ENCODE measurements at regions not wholly inside any gene's neighbourhood (a gene's known extent, or its start where the extent isn't known, plus 50 kb on each side); places are given as distances from the start of the nearest gene placed in this dataset.
"Not testable (repeated sequence)": the region's sequence is repeated elsewhere in the genome, so short reads cannot be mapped to it uniquely, and the experiment has no call there.

DNA sequence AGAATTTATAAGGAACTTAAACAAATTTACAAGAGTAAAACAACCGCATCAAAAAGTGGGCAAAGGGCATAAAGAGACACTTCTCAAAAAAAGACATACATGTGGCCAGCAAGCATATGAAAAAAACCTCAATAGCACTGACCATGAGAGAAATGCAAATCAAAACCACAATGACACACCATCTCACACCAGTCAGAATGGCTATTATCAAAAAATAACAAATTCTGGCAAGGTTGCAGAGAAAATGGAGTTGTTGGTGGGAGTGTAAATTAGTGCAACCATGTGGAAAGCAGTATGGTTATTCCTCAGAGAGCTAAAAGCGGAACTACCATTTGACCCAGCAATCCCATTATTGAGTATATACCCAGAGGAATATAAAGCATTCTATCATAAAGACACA lies 866.8 kb upstream of the TENM4 start:
- Histone ChIP-seq H3K4me2 (no peak overlapping the region), H3K9ac (no peak overlapping the region), H3K27me3 (no peaks in the 10 kb centered on the region), H3K4me1 (no peaks in the 10 kb centered on the region), H3K4me3 (no peak overlapping the region), H3K9me3 (replicated peaks in 1 of 11) (peaks cover 13 to 22% (median 19%) of the 10 kb centered on the region in 11 experiments), H4K20me1 (no peaks in the 10 kb centered on the region), H3K27ac (no peak overlapping the region), H3K36me3 (no peaks in the 10 kb centered on the region; a peak in 1 of 22 replicates)
- TF ChIP-seq Cebpa-rat (IDR thresholded peaks at IDR 0.05): no peak

DNA sequence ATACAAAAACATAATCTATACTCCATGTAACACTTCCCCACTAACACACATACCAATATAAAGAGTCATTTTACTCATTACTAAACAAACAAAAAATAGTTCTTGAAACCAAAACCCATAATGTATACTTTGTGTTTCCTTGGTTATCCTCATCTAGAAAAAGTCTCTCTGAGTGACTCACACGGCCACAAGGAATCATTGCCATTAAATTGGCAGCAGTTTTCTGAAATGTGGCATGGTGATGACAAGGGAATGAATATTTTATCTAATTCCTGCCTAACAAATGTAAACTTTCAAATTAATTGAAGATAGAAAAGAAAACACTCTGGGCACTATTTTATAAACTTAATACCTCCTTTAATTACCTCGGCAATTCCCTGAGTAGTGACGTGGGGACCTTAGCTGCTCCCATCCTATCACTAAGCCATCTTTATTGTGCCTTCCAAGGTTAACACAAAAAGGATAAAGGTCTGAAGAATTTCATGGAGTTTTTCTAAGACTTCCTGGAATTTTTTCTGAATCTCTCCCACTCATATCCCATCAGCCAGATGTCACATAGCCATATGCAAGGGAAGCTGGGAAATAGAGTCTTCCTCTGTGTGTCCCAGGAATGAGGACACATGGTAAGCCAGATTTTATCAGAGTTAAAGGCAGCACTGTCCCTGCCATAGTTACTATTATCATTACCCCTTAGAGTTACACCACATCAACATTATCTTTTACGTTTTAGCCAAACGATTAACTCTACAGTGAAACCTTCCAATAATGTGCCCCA lies 857.2 kb upstream of the TENM4 start:
- Histone ChIP-seq H3K9ac (no peak overlapping the region), H3K4me2 (no peak overlapping the region), H3K4me1 (no peaks in the 10 kb centered on the region), H3K27ac (no peak overlapping the region), H4K20me1 (no peaks in the 10 kb centered on the region), H3K9me3 (replicated peaks in 1 of 11) (peaks cover under 1 to 9% (median 3%) of the 10 kb centered on the region in 11 experiments; a peak in 18 of 22 replicates), H3K4me3 (no peak overlapping the region), H3K36me3 (no peaks in the 10 kb centered on the region), H3K27me3 (no peaks in the 10 kb centered on the region)
- TF ChIP-seq Cebpa-rat (IDR thresholded peaks at IDR 0.05): no peak

DNA sequence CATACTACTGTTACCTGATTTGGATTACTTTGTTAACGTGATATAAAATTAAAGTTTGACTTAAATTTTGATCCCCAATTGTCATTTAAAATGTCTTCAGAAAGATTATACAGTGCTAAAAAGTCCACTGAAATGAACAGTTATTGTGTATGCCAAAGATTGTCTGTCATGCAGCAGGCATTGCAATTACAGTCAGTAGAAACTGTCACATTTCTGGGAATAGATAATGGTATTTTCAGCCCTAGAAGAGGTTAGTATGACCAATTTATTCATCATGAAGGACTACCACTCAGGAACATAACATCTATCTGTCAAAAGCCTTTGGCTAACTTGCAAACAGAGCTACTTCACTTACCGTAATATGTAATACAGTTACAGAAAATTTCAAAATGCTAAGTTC lies 852.5 kb upstream of the TENM4 start:
- no peak overlapping the region for H3K4me2 ChIP-seq
- no peaks in the 10 kb centered on the region for H3K36me3 ChIP-seq
- H3K9me3 ChIP-seq (replicated peaks in 1 of 11): no peaks in the 10 kb centered on the region
- H3K27ac ChIP-seq: no peak overlapping the region
- H3K4me3 ChIP-seq: no peak overlapping the region
- no peaks in the 10 kb centered on the region for H4K20me1 ChIP-seq
- no peaks in the 10 kb centered on the region for H3K4me1 ChIP-seq
- TF ChIP-seq Cebpa-rat (IDR thresholded peaks at IDR 0.05): no peak
- no peaks in the 10 kb centered on the region for H3K27me3 ChIP-seq
- no peak overlapping the region for H3K9ac ChIP-seq

DNA sequence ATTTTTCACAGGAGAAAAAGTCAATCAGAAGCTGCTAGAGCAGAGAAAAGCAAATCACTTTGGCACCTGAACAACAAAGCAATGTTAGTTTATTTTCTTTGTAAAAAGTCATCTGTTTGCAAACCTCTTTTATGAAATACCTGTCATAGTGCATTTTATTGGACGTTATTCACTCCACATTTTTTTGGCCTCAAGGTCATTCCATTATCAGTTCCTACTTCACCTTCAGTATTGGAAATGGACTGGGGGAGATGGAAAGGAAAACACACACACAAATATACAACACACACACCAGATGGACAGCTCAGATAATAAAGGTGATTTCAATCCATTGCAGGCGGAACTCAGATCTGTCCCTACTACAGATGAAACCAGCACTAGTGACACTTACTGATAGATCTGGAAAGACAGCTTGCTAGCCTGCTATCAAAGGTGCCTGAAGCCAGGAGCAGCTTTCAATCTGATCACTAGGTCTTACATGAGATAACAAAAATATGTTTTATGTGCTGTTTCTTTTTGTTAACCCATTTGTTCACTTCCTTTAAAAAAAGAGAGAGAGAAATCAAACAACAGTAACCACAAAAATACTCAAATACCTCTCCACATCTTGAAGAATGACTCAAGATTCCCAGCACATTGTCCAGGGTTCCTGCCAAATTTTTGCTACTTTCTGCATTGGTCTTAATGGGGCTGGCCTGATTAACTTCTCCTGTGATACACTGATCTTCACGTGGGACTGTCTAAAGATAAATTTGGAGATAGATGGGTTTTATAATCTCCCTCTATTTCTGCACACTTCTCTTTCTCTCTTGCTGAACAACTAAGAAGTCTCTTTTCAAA lies 844.3 kb upstream of the TENM4 start:
- H3K4me2 ChIP-seq: no peak overlapping the region
- H3K9ac ChIP-seq: no peak overlapping the region
- H3K27ac ChIP-seq: no peak overlapping the region
- no peaks in the 10 kb centered on the region for H3K27me3 ChIP-seq
- peaks cover 0 to 3% (median 0%) of the 10 kb centered on the region in 10 experiments; a peak in 1 of 20 replicates for H3K4me1 ChIP-seq
- H4K20me1 ChIP-seq: no peaks in the 10 kb centered on the region
- no peak for TF ChIP-seq Cebpa-rat (IDR thresholded peaks at IDR 0.05)
- H3K36me3 ChIP-seq: no peaks in the 10 kb centered on the region
- no peaks in the 10 kb centered on the region for H3K9me3 ChIP-seq (replicated peaks in 1 of 11)
- H3K4me3 ChIP-seq: no peak overlapping the region

DNA sequence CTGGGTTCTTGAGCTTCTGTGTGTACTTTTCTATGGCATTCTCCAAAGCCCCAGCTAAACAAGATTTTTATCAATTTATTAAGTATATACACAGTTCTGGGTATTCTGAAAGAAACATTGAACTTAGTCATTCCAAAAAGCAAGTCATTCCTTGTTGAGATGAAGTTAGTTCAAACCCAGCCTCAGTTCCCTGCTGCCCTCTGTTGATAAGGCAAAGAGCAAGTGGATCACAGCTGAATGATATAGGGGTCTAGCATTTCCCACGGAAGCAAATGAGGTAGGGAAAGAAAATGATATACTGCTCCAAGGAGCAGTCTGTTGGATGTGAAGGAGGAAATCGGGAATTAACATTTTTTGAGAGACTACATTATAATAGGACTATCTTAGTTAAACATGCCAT lies 841.8 kb upstream of the TENM4 start:
- Histone ChIP-seq H3K27ac (no peak overlapping the region), H3K9me3 (replicated peaks in 1 of 11) (no peaks in the 10 kb centered on the region), H3K4me3 (no peak overlapping the region), H3K4me2 (no peak overlapping the region), H3K27me3 (no peaks in the 10 kb centered on the region), H3K36me3 (no peaks in the 10 kb centered on the region), H3K4me1 (peaks cover 0 to 3% (median 0%) of the 10 kb centered on the region in 10 experiments; a peak in 1 of 20 replicates), H3K9ac (no peak overlapping the region), H4K20me1 (no peaks in the 10 kb centered on the region)
- no peak for TF ChIP-seq Cebpa-rat (IDR thresholded peaks at IDR 0.05)

DNA sequence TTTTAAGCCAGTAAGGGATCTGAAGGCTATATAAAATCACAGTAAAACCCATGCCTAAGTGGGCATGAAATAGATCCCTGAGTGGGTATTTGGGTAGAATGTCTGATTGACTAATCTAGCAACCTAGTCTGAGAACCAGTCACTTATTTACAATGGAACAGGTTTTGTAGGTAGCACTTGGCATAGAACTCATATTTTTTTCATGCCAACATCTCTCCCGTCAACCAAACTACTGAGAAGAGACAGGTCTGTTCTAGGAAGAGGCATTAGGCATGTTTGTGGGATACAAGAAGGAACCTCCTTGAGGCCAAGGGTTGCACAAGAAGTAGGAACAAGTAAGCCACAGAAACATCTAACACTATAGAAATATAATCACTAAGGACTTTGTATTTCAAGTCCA lies 840.4 kb upstream of the TENM4 start:
- Histone ChIP-seq H3K36me3 (no peaks in the 10 kb centered on the region), H3K27me3 (no peaks in the 10 kb centered on the region), H3K4me2 (no peak overlapping the region), H3K27ac (no peak overlapping the region), H3K9ac (no peak overlapping the region), H3K4me1 (peaks cover 0 to 3% (median 0%) of the 10 kb centered on the region in 10 experiments; a peak in 1 of 20 replicates), H3K4me3 (no peak overlapping the region), H3K9me3 (replicated peaks in 1 of 11) (no peaks in the 10 kb centered on the region), H4K20me1 (no peaks in the 10 kb centered on the region)
- TF ChIP-seq Cebpa-rat (IDR thresholded peaks at IDR 0.05): no peak

DNA sequence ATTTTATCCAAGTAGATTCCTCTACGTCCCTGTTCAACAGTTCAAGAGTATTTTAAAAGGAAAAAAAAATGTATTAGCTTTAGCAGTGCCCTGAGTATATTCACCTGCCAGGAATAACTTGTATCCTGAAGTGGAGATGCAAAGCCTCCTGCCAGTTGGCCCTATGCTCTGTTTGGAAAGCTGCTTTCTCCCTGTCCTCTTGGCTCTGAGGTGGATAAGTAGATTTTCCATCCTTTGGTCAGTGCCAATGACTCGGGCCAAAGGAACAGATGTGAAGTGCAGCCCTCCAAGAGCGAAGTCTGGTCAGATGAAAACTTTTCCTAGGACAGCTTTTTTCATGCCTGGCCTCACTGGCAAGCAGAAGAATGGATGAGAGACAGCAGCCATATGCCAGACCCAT lies 839.9 kb upstream of the TENM4 start:
- TF ChIP-seq Cebpa-rat (IDR thresholded peaks at IDR 0.05): no peak

DNA sequence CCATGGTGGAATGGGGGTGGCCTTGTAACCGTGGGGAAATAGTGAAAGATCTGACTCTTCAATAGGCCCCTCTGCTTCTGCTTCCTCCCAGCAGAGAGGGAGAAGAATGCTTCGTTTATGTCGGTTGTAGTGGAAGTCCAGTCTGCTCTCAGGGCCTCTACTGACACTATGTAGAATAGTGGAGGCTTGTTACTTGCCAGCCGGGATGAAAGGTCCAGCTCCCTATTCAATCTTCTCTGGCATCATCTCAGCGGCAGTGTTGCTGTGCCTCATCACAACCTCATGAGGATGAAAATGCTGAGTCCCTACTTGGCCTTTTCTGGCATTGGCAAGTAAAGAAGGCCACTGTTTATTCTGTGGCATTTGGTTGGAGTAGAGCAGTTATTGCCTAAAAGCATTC lies 820.9 kb upstream of the TENM4 start:
- TF ChIP-seq Cebpa-rat (IDR thresholded peaks at IDR 0.05): no peak
- Histone ChIP-seq H3K9ac (no peak overlapping the region), H3K36me3 (no peaks in the 10 kb centered on the region), H3K4me3 (no peak overlapping the region), H3K27ac (no peak overlapping the region), H3K9me3 (replicated peaks in 1 of 11) (peaks cover 0 to 12% (median 0%) of the 10 kb centered on the region in 11 experiments; a peak in 3 of 22 replicates), H3K27me3 (no peaks in the 10 kb centered on the region), H3K4me1 (no peaks in the 10 kb centered on the region), H4K20me1 (no peaks in the 10 kb centered on the region), H3K4me2 (no peak overlapping the region)

More for the DNA sequence above, 839.9 kb upstream of the TENM4 start:
- H4K20me1 ChIP-seq: no peaks in the 10 kb centered on the region
- H3K36me3 ChIP-seq: no peaks in the 10 kb centered on the region
- peaks cover 0 to 3% (median 0%) of the 10 kb centered on the region in 10 experiments; a peak in 1 of 20 replicates for H3K4me1 ChIP-seq
- H3K27ac ChIP-seq: no peak overlapping the region
- H3K9ac ChIP-seq: no peak overlapping the region
- H3K9me3 ChIP-seq (replicated peaks in 1 of 11): no peaks in the 10 kb centered on the region
- H3K4me3 ChIP-seq: no peak overlapping the region
- H3K4me2 ChIP-seq: no peak overlapping the region
- H3K27me3 ChIP-seq: no peaks in the 10 kb centered on the region

DNA sequence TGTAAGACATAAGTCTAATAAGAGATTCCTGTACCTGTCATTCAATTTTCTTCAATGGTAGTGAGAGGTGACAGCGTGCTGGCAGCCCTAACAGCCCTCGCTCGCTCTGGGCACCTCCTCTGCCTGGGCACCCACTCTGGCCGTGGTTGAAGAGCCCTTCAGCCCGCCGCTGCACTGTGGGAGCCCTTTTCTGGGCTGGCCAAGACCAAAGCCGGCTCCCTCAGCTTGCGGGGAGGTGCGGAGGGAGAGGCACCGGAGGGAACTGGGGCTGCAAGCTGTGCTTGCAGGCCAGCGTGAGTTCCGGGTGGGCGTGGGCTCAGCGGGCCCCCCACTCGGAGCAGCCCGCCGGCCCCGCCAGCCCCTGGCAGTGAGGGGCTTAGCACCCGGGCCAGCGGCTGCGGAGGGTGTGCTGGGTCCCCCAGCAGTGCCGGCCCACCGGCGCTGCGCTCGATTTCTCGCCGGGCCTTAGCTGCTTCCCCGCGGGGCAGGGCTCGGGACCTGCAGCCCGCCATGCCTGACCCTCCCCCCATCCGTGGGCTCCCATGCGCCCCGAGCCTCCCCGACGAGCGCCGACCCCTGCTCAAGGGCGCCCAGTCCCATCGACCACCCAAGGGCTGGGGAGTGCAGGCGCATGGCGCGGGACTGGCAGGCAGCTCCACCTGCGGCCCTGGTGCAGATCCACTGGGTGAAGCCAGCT lies 816.6 kb upstream of the TENM4 start:
- H3K9ac ChIP-seq, H4K20me1 ChIP-seq, H3K36me3 ChIP-seq, H3K4me3 ChIP-seq, H3K4me1 ChIP-seq, H3K4me2 ChIP-seq, H3K27ac ChIP-seq, H3K27me3 ChIP-seq: not testable (repeated sequence)
- peaks cover 0 to 12% (median 0%) of the 10 kb centered on the region in 11 experiments; a peak in 3 of 22 replicates for H3K9me3 ChIP-seq (replicated peaks in 1 of 11)

All from BLaER1 treated with 17β-estradiol and CSF1 and Interleukin-3, amounts not matched to agents 10 nM and 100 nM (cell line).